Activated naive CD4-positive, alpha-beta T cell treated with anti-CD3 and anti-CD28 coated beads, Interleukin-2, amount 50 U/mL, for 72 hours (primary cell): ENCODE measurements at regions not wholly inside any gene's neighbourhood (a gene's known extent, or its start where the extent isn't known, plus 50 kb on each side); places are given as distances from the start of the nearest gene placed in this dataset.

Experiments used
- ATAC-seq, 2 donors: fragments of 150-1000 bp; cut with Tn5 transposase; 2 replicates each; pipeline ENCODE4 v1.10.0; 2021; ENCODE audit warnings: mild to moderate bottlenecking in 2 of 2, moderate library complexity in 2 of 2
- DNase-seq, 2 donors: peaks; one replicate each; pipeline ENCODE4 v3.0.0; 2021 to 2022; ENCODE audit warnings: low spot score in 2 of 2
- H3K27ac Mint-ChIP-seq, 2 donors: one replicate each; pipeline ENCODE4 v1.8.0; 2022; ENCODE audit warnings: mild to moderate bottlenecking in 2 of 2, mixed read lengths in 2 of 2
- H3K36me3 Mint-ChIP-seq, 2 donors: one replicate each; pipeline ENCODE4 v1.8.0; 2022; ENCODE audit warnings: mixed read lengths in 2 of 2
- H3K9me3 Mint-ChIP-seq, 2 donors: one replicate each; pipeline ENCODE4 v1.8.0; 2022; ENCODE audit warnings: mixed read lengths in 2 of 2

- peak overlapping the region in 1 of 2 donors; percentile 37 for H3K27ac Mint-ChIP-seq
- peaks cover 8 to 13% of the 10 kb centered on the region in 2 donors for H3K9me3 Mint-ChIP-seq
- no peak for ATAC-seq
- peaks cover 8 to 26% of the 10 kb centered on the region in 2 donors for H3K36me3 Mint-ChIP-seq
- no peak for DNase-seq
Observed at GRCh38 chr5:3202570-3202969, 393.1 kb upstream of the IRX1 start.

GRCh38 chr5:3201941-3202340 is 393.7 kb upstream of the IRX1 start:
- DNase-seq (no peak), ATAC-seq (no peak)
- H3K36me3 Mint-ChIP-seq, result peaks cover 8 to 31% of the 10 kb centered on the region in 2 donors
- H3K9me3 Mint-ChIP-seq, result peaks cover 8 to 15% of the 10 kb centered on the region in 2 donors
- H3K27ac Mint-ChIP-seq, result no peak overlapping the region

GRCh38 chr5:3201121-3201520 is 394.5 kb upstream of the IRX1 start:
- H3K9me3 Mint-ChIP-seq, result peaks cover 8 to 15% of the 10 kb centered on the region in 2 donors
- DNase-seq, result no peak
- no peak overlapping the region for H3K27ac Mint-ChIP-seq
- ATAC-seq, result no peak
- H3K36me3 Mint-ChIP-seq, result peaks cover 8 to 31% of the 10 kb centered on the region in 2 donors

- Mint-ChIP-seq H3K9me3 (peaks cover 2 to 10% of the 10 kb centered on the region in 2 donors), H3K27ac (no peak overlapping the region), H3K36me3 (peaks cover 8 to 24% of the 10 kb centered on the region in 2 donors)
- ATAC-seq (no peak), DNase-seq (no peak)
Observed at GRCh38 chr5:3199962-3200755, 395.5 kb upstream of the IRX1 start.

- Mint-ChIP-seq H3K27ac (no peak overlapping the region), H3K9me3 (peaks cover 0 to 8% of the 10 kb centered on the region in 2 donors), H3K36me3 (peaks cover 8 to 22% of the 10 kb centered on the region in 2 donors)
- no peak for ATAC-seq
- no peak for DNase-seq
Observed at GRCh38 chr5:3198074-3198449, 397.6 kb upstream of the IRX1 start.

- peaks cover 0 to 3% of the 10 kb centered on the region in 2 donors for H3K9me3 Mint-ChIP-seq
- no peak for DNase-seq
- ATAC-seq, result no peak
- peaks cover 8 to 16% of the 10 kb centered on the region in 2 donors for H3K36me3 Mint-ChIP-seq
- H3K27ac Mint-ChIP-seq, result no peak overlapping the region
Observed at GRCh38 chr5:3197304-3198073, 398.1 kb upstream of the IRX1 start.

GRCh38 chr5:3195994-3196393 is 399.6 kb upstream of the IRX1 start:
- no peak overlapping the region for H3K27ac Mint-ChIP-seq
- ATAC-seq (no peak), DNase-seq (no peak)
- peaks cover 0 to 5% of the 10 kb centered on the region in 2 donors for H3K9me3 Mint-ChIP-seq
- peaks cover 8 to 13% of the 10 kb centered on the region in 2 donors for H3K36me3 Mint-ChIP-seq

GRCh38 chr5:3194684-3195083 is 400.9 kb upstream of the IRX1 start:
- ATAC-seq (no peak), DNase-seq (no peak)
- H3K27ac Mint-ChIP-seq, result no peak overlapping the region
- peaks cover 8% of the 10 kb centered on the region in 2 donors for H3K36me3 Mint-ChIP-seq
- H3K9me3 Mint-ChIP-seq, result peaks cover 0 to 7% of the 10 kb centered on the region in 2 donors

- no peak for ATAC-seq
- peaks cover 8% of the 10 kb centered on the region in 2 donors for H3K36me3 Mint-ChIP-seq
- H3K9me3 Mint-ChIP-seq, result peaks cover 0 to 7% of the 10 kb centered on the region in 2 donors
- H3K27ac Mint-ChIP-seq, result no peak overlapping the region
- no peak for DNase-seq
Observed at GRCh38 chr5:3194271-3194670, 401.4 kb upstream of the IRX1 start.

- no peak for ATAC-seq
- no peak for DNase-seq
- Mint-ChIP-seq H3K36me3 (no peaks in the 10 kb centered on the region), H3K9me3 (peaks cover 0 to 4% of the 10 kb centered on the region in 2 donors), H3K27ac (no peak overlapping the region)
Observed at GRCh38 chr5:3191585-3191984, 404.0 kb upstream of the IRX1 start.

- ATAC-seq, result no peak
- no peaks in the 10 kb centered on the region for H3K36me3 Mint-ChIP-seq
- no peak overlapping the region for H3K27ac Mint-ChIP-seq
- peaks cover 0 to 4% of the 10 kb centered on the region in 2 donors for H3K9me3 Mint-ChIP-seq
- no peak for DNase-seq
Observed at GRCh38 chr5:3190930-3191329, 404.7 kb upstream of the IRX1 start.

- no peak for DNase-seq
- Mint-ChIP-seq H3K9me3 (peaks cover 0 to 4% of the 10 kb centered on the region in 2 donors), H3K27ac (no peak overlapping the region), H3K36me3 (no peaks in the 10 kb centered on the region)
- no peak for ATAC-seq
Observed at GRCh38 chr5:3190433-3190832, 405.2 kb upstream of the IRX1 start.

GRCh38 chr5:3187771-3188425 is 407.7 kb upstream of the IRX1 start:
- Mint-ChIP-seq H3K27ac (no peak overlapping the region), H3K9me3 (peaks cover 0 to 4% of the 10 kb centered on the region in 2 donors), H3K36me3 (no peaks in the 10 kb centered on the region)
- ATAC-seq (no peak), DNase-seq (no peak)

- no peaks in the 10 kb centered on the region for H3K36me3 Mint-ChIP-seq
- no peak overlapping the region for H3K27ac Mint-ChIP-seq
- no peak for DNase-seq
- peaks cover 0 to 4% of the 10 kb centered on the region in 2 donors for H3K9me3 Mint-ChIP-seq
- ATAC-seq, result no peak
Observed at GRCh38 chr5:3186736-3187405, 408.8 kb upstream of the IRX1 start.

GRCh38 chr5:3186156-3186555 is 409.5 kb upstream of the IRX1 start:
- DNase-seq, result no peak
- no peak overlapping the region for H3K27ac Mint-ChIP-seq
- ATAC-seq, result no peak
- no peaks in the 10 kb centered on the region for H3K36me3 Mint-ChIP-seq
- peaks cover 0 to 4% of the 10 kb centered on the region in 2 donors for H3K9me3 Mint-ChIP-seq

- H3K27ac Mint-ChIP-seq, result no peak overlapping the region
- ATAC-seq (no peak), DNase-seq (no peak)
- no peaks in the 10 kb centered on the region for H3K36me3 Mint-ChIP-seq
- no peaks in the 10 kb centered on the region for H3K9me3 Mint-ChIP-seq
Observed at GRCh38 chr5:3185488-3185887, 410.1 kb upstream of the IRX1 start.
